SK-N-SH (cell line): ENCODE measurements at regions not wholly inside any gene's neighbourhood (a gene's known extent, or its start where the extent isn't known, plus 50 kb on each side); places are given as distances from the start of the nearest gene placed in this dataset.

Experiments
- CTCF ChIA-PET: fragments of 300-600, 350-600 bp; formaldehyde crosslinking; extraction: SDS; loops from one replicate; lab custom pipeline; 2021; lab: Yijun Ruan, JAX
- POLR2A ChIA-PET: fragments of 350-600 bp; sonication (Branson Sonifier 250); formaldehyde crosslinking; extraction: SDS; loops from one replicate; lab custom pipeline; 2020; ENCODE audit warnings: antibody characterized with exemption, inconsistent platforms; lab: Yijun Ruan, JAX
- DNase-seq: peaks from one replicate; pipeline ENCODE4 v3.0.0; 2012
- H2AFZ ChIP-seq: fragments of 200-600 bp; sonication (generic); 2 replicates; pipeline ENCODE4 v1.8.1; 2016; ENCODE audit warnings: antibody characterized with exemption, mild to moderate bottlenecking, low read depth
- H3F3A ChIP-seq: fragments of 200-600 bp; sonication (generic); replicated peaks from 2 replicates; pipeline ENCODE3; 2016; ENCODE audit warnings: antibody characterized with exemption, mild to moderate bottlenecking; ENCODE audit not compliant: insufficient read depth
- H3K27ac ChIP-seq, 2 experiments: fragments of 200-500 bp in 1 of 2; fragments of 200-600 bp in 1 of 2; sonication (Bioruptor generic) in 1 of 2; sonication (generic), shearing (Covaris generic) in 1 of 2; 2 replicates each; pipeline versions ENCODE4 v1.5.1 to v1.6.1; 2014 to 2016; ENCODE audit warnings: low read depth in 2 of 2, inconsistent platforms in 1 of 2, low read length in 1 of 2, mild to moderate bottlenecking in 1 of 2, mixed read lengths in 1 of 2
- H3K27me3 ChIP-seq: fragments of 200-600 bp; sonication (generic), shearing (Covaris generic); 2 replicates; pipeline ENCODE4 v1.6.1; 2016; ENCODE audit warnings: mixed run types; ENCODE audit not compliant: insufficient read depth
- H3K36me3 ChIP-seq, 2 experiments: fragments of 200-500 bp in 1 of 2; fragments of 200-600 bp in 1 of 2; sonication (Bioruptor generic) in 1 of 2; sonication (generic) in 1 of 2; replicated peaks in 1 of 2; 2 replicates each; pipeline versions ENCODE3 to v1.5.1; 2014 to 2016; ENCODE audit warnings: low read length in 1 of 2, mild to moderate bottlenecking in 1 of 2; ENCODE audit not compliant: insufficient read depth in 2 of 2, control insufficient read depth in 1 of 2
- H3K4me1 ChIP-seq, 2 experiments: fragments of 200-500 bp in 1 of 2; fragments of 200-600 bp in 1 of 2; sonication (Bioruptor generic) in 1 of 2; sonication (generic), shearing (Covaris generic) in 1 of 2; 2 replicates each; pipeline versions ENCODE4 v1.5.1 to v1.6.1; 2014 to 2016; ENCODE audit warnings: low read depth in 1 of 2, low read length in 1 of 2, mixed run types in 1 of 2; ENCODE audit not compliant: insufficient read depth in 2 of 2, control insufficient read depth in 1 of 2
- H3K4me2 ChIP-seq: fragments of 200-600 bp; sonication (generic), shearing (Covaris generic); 2 replicates; pipeline ENCODE4 v1.6.1; 2017; ENCODE audit warnings: mixed run types
- H3K4me3 ChIP-seq, 2 experiments: fragments of 200-500 bp in 1 of 2; fragments of 200-600 bp in 1 of 2; sonication (Bioruptor generic) in 1 of 2; sonication (generic), shearing (Covaris generic) in 1 of 2; 2 replicates each; pipeline versions ENCODE4 v1.5.1 to v1.8.1; 2014 to 2016; ENCODE audit warnings: low read depth in 2 of 2, inconsistent platforms in 1 of 2, low read length in 1 of 2, mild to moderate bottlenecking in 1 of 2, mixed read lengths in 1 of 2, moderate library complexity in 1 of 2
- H3K79me2 ChIP-seq: fragments of 200-600 bp; sonication (generic); 2 replicates; pipeline ENCODE4 v1.8.1; 2017; ENCODE audit warnings: mild to moderate bottlenecking; ENCODE audit not compliant: insufficient read depth
- H3K9ac ChIP-seq: fragments of 200-600 bp; sonication (generic); 2 replicates; pipeline ENCODE4 v1.6.1; 2017; ENCODE audit warnings: mixed run types
- H3K9me2 ChIP-seq: fragments of 200-600 bp; sonication (generic); 2 replicates; pipeline ENCODE4 v1.6.1; 2017; ENCODE audit warnings: mixed run types
- H3K9me3 ChIP-seq: fragments of 200-600 bp; sonication (generic); 2 replicates; pipeline ENCODE4 v1.6.1; 2017; ENCODE audit warnings: mixed run types, mild to moderate bottlenecking, moderate library complexity
- H4K20me1 ChIP-seq: fragments of 200-600 bp; sonication (generic); 2 replicates; pipeline ENCODE4 v1.6.1; 2017; ENCODE audit warnings: mild to moderate bottlenecking, mixed run types; ENCODE audit not compliant: insufficient read depth
- CHD2 ChIP-seq: fragments of 150-350 bp; IDR thresholded peaks from 2 replicates; pipeline ENCODE4 v1.6.1; 2018; ENCODE audit warnings: low read length; ENCODE audit not compliant: partially characterized antibody
- EP300 ChIP-seq, 2 experiments: IDR thresholded peaks; 2 replicates each; pipeline versions ENCODE4 v1.4.0 to v1.6.1; 2012; ENCODE audit warnings: borderline replicate concordance in 1 of 2, low read depth in 1 of 2, low read length in 1 of 2
- FOSL2 ChIP-seq: IDR thresholded peaks from 2 replicates; pipeline ENCODE4 v1.4.0; 2012; ENCODE audit warnings: low read depth, mild to moderate bottlenecking, moderate library complexity, borderline replicate concordance
- GATA2 ChIP-seq: sonication (generic); formaldehyde crosslinking; IDR thresholded peaks from 2 replicates; pipeline ENCODE4 v1.5.0; 2020; ENCODE audit warnings: mild to moderate bottlenecking, missing genetic modification reagents
- MAX ChIP-seq: IDR thresholded peaks from 2 replicates; pipeline ENCODE4 v1.4.0; 2012; ENCODE audit warnings: low read depth
- RAD21 ChIP-seq: IDR thresholded peaks from 2 replicates; pipeline ENCODE4 v1.6.1; 2012; ENCODE audit warnings: mild to moderate bottlenecking, low read length
- TAF1 ChIP-seq: IDR thresholded peaks from 2 replicates; pipeline ENCODE4 v1.6.1; 2012; ENCODE audit warnings: low read depth, mild to moderate bottlenecking, low read length, moderate library complexity, borderline replicate concordance
- WGBS: methylation state at CpG from one replicate; pipeline ENCODE4 v1.1.6; 2017; ENCODE audit warnings: low lambda C conversion rate; 5-methylcytosine and 5-hydroxymethylcytosine counted together
- TF ChIP-seq, protein P1 (sequence below): fragments of 150-350 bp; IDR thresholded peaks from 2 replicates; pipeline ENCODE4 v1.6.1; 2016; ENCODE audit warnings: mild to moderate bottlenecking, low read depth, low read length
- TF ChIP-seq, protein P2 (sequence below): fragments of 150-350 bp; IDR thresholded peaks from 2 replicates; pipeline ENCODE4 v1.6.1; 2017; ENCODE audit warnings: antibody characterized with exemption, low read length, low read depth, borderline replicate concordance
- TF ChIP-seq, protein P3 (sequence below): IDR thresholded peaks from 2 replicates; pipeline ENCODE4 v1.6.1; 2012; ENCODE audit warnings: mild to moderate bottlenecking, low read depth, low read length, moderate library complexity

GRCh38 chr5:5061836-5062235 is 78.3 kb upstream of the ADAMTS16 start:
- no peaks in the 10 kb centered on the region for H3F3A ChIP-seq
- H4K20me1 ChIP-seq, result no peaks in the 10 kb centered on the region
- no peak for TF ChIP-seq EP300 (IDR thresholded peaks at IDR 0.05; ENCODE audit: borderline replicate concordance in 1 of 2, low read depth in 1 of 2, low read length in 1 of 2)
- TF ChIP-seq GATA2, result no peak
- TF ChIP-seq, protein P1, sequence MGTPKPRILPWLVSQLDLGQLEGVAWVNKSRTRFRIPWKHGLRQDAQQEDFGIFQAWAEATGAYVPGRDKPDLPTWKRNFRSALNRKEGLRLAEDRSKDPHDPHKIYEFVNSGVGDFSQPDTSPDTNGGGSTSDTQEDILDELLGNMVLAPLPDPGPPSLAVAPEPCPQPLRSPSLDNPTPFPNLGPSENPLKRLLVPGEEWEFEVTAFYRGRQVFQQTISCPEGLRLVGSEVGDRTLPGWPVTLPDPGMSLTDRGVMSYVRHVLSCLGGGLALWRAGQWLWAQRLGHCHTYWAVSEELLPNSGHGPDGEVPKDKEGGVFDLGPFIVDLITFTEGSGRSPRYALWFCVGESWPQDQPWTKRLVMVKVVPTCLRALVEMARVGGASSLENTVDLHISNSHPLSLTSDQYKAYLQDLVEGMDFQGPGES, result no peak
- no peak for TF ChIP-seq TAF1
- TF ChIP-seq MAX, result no peak
- TF ChIP-seq, protein P2, sequence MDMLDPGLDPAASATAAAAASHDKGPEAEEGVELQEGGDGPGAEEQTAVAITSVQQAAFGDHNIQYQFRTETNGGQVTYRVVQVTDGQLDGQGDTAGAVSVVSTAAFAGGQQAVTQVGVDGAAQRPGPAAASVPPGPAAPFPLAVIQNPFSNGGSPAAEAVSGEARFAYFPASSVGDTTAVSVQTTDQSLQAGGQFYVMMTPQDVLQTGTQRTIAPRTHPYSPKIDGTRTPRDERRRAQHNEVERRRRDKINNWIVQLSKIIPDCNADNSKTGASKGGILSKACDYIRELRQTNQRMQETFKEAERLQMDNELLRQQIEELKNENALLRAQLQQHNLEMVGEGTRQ, result no peak
- no peak for TF ChIP-seq CHD2
- no peak for TF ChIP-seq FOSL2
- TF ChIP-seq RAD21, result no peak
- TF ChIP-seq, protein P3, sequence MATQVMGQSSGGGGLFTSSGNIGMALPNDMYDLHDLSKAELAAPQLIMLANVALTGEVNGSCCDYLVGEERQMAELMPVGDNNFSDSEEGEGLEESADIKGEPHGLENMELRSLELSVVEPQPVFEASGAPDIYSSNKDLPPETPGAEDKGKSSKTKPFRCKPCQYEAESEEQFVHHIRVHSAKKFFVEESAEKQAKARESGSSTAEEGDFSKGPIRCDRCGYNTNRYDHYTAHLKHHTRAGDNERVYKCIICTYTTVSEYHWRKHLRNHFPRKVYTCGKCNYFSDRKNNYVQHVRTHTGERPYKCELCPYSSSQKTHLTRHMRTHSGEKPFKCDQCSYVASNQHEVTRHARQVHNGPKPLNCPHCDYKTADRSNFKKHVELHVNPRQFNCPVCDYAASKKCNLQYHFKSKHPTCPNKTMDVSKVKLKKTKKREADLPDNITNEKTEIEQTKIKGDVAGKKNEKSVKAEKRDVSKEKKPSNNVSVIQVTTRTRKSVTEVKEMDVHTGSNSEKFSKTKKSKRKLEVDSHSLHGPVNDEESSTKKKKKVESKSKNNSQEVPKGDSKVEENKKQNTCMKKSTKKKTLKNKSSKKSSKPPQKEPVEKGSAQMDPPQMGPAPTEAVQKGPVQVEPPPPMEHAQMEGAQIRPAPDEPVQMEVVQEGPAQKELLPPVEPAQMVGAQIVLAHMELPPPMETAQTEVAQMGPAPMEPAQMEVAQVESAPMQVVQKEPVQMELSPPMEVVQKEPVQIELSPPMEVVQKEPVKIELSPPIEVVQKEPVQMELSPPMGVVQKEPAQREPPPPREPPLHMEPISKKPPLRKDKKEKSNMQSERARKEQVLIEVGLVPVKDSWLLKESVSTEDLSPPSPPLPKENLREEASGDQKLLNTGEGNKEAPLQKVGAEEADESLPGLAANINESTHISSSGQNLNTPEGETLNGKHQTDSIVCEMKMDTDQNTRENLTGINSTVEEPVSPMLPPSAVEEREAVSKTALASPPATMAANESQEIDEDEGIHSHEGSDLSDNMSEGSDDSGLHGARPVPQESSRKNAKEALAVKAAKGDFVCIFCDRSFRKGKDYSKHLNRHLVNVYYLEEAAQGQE, result no peak
- TF ChIP-seq, all 33 proteins: peak for 0
- no peak overlapping the region for H3K27ac ChIP-seq
- ChIA-PET CTCF (interaction anchor here (2.9 kb wide), 1 partner anchor 182 kb away, joined by 13 read pairs; no protein-coding TSS in a partner anchor), POLR2A (no interaction called here)
- H3K79me2 ChIP-seq, result no peaks in the 10 kb centered on the region
- no peaks in the 10 kb centered on the region for H3K4me1 ChIP-seq
- H3K4me3 ChIP-seq, result no peak overlapping the region
- no peaks in the 10 kb centered on the region for H3K36me3 ChIP-seq
- no peaks in the 10 kb centered on the region for H3K9me3 ChIP-seq
- no peak overlapping the region for H3K9ac ChIP-seq
- H2AFZ ChIP-seq, result no peak overlapping the region
- WGBS, result 62% methylated on average over 12 of the region's 12 CpGs
- peaks cover 6% of the 10 kb centered on the region; the same call in 1 of the 2 replicates for H3K27me3 ChIP-seq
- H3K4me2 ChIP-seq, result no peak overlapping the region
- DNase-seq, result no peak
- H3K9me2 ChIP-seq, result no peaks in the 10 kb centered on the region
